Endothelial cell of umbilical vein (primary cell): ENCODE measurements at regions not wholly inside any gene's neighbourhood (a gene's known extent, or its start where the extent isn't known, plus 50 kb on each side); places are given as distances from the start of the nearest gene placed in this dataset.

ENCODE experiments used
- BruUV-seq: library from RNA; stranded (reverse); fragments of 400-500 nt; replicated peaks from 2 replicates; lab custom pipeline; 2021; lab: Mats Ljungman, UMichigan
- CTCF ChIA-PET: fragments of 300-600, 350-600 bp; sonication (Branson Sonifier 250); formaldehyde crosslinking; loops from one replicate; lab custom pipeline; 2021; ENCODE audit warnings: antibody characterized with exemption, inconsistent platforms; lab: Charles Lee
- POLR2A ChIA-PET: fragments of 300-600, 350-600 bp; sonication (Branson Sonifier 250); formaldehyde crosslinking; loops from one replicate; lab custom pipeline; 2021; ENCODE audit warnings: antibody characterized with exemption, inconsistent platforms; lab: Charles Lee
- DNase-seq: peaks from one replicate; pipeline ENCODE4 v3.0.0-alpha.2; 2011; ENCODE audit warnings: low read depth, low spot score
- FAIRE-seq: peaks from 2 replicates; lab custom pipeline; 2011; peaks lifted over from hg19 to GRCh38; lab: Jason Lieb, UNC
- H2AFZ ChIP-seq: 2 replicates; pipeline ENCODE4 v1.6.0; 2012; ENCODE audit warnings: low read depth, low read length, control low read depth, inconsistent platforms
- H3K27ac ChIP-seq: 2 replicates; pipeline ENCODE4 v1.5.1; 2011; ENCODE audit warnings: low read depth, mild to moderate bottlenecking, control low read depth, low read length, moderate library complexity; ENCODE audit not compliant: insufficient read depth
- H3K27me3 ChIP-seq, 2 experiments: 2 replicates each; pipeline versions ENCODE4 v1.6.0 to v1.6.1; 2011; ENCODE audit warnings: low read length in 2 of 2, mixed read lengths in 1 of 2; ENCODE audit not compliant: control insufficient read depth in 2 of 2, insufficient read depth in 2 of 2
- H3K36me3 ChIP-seq, 2 experiments: 2 replicates in 1 of 2; 3 replicates in 1 of 2; pipeline ENCODE4 v1.5.1; 2011; ENCODE audit warnings: low read length in 2 of 2, mild to moderate bottlenecking in 1 of 2, moderate library complexity in 1 of 2; ENCODE audit not compliant: control insufficient read depth in 2 of 2, insufficient read depth in 2 of 2; ENCODE audit errors: extremely low read depth in 1 of 2
- H3K4me1 ChIP-seq: 3 replicates; pipeline ENCODE4 v1.5.1; 2011; ENCODE audit warnings: mild to moderate bottlenecking, low read length; ENCODE audit not compliant: control insufficient read depth, insufficient read depth; ENCODE audit errors: extremely low read depth
- H3K4me2 ChIP-seq: 2 replicates; pipeline ENCODE4 v1.6.1; 2011; ENCODE audit warnings: low read length, control low read depth, mixed read lengths; ENCODE audit not compliant: insufficient read depth
- H3K4me3 ChIP-seq, 3 experiments: fragments of 200-600 bp in 1 of 3; sonication (generic), shearing (Covaris generic) in 1 of 3; replicated peaks in 1 of 3; 2 replicates each; pipeline ENCODE4 v1.5.1; 2011 to 2016; ENCODE audit warnings: control low read depth in 3 of 3, low read length in 3 of 3, mild to moderate bottlenecking in 2 of 3, inconsistent platforms in 1 of 3, low read depth in 1 of 3, moderate library complexity in 1 of 3; ENCODE audit not compliant: insufficient read depth in 1 of 3
- H3K79me2 ChIP-seq: 2 replicates; pipeline ENCODE4 v1.6.0; 2012; ENCODE audit warnings: low read length, inconsistent platforms; ENCODE audit not compliant: control insufficient read depth, insufficient read depth
- H3K9ac ChIP-seq: replicated peaks from 2 replicates; pipeline ENCODE3; 2011; ENCODE audit warnings: low read length, control low read depth; ENCODE audit not compliant: insufficient read depth; ENCODE audit errors: extremely low read depth
- H3K9me1 ChIP-seq: replicated peaks from 3 replicates; pipeline ENCODE4 v1.6.0; 2011; ENCODE audit warnings: mild to moderate bottlenecking, low read length; ENCODE audit not compliant: control insufficient read depth, insufficient read depth; ENCODE audit errors: extremely low read depth
- H3K9me3 ChIP-seq: replicated peaks from 2 replicates; pipeline ENCODE4 v1.5.1; 2012; ENCODE audit warnings: low read length, inconsistent platforms; ENCODE audit not compliant: control insufficient read depth, insufficient read depth
- H4K20me1 ChIP-seq: replicated peaks from 2 replicates; pipeline ENCODE3; 2011; ENCODE audit warnings: mild to moderate bottlenecking, low read length; ENCODE audit not compliant: control insufficient read depth, insufficient read depth; ENCODE audit errors: extremely low read depth
- CTCF ChIP-seq, 2 donors: IDR thresholded peaks; 1 replicate in 1 of 2; 2 replicates in 1 of 2; pipeline ENCODE4 v1.5.1; 2011; ENCODE audit warnings: low read length in 2 of 2, mild to moderate bottlenecking in 2 of 2, moderate library complexity in 2 of 2, control low read depth in 1 of 2, inconsistent platforms in 1 of 2, low read depth in 1 of 2; ENCODE audit not compliant: insufficient read depth in 1 of 2; ENCODE audit errors: extremely low read depth in 1 of 2
- EZH2 ChIP-seq: IDR thresholded peaks from 2 replicates; pipeline ENCODE4 v1.6.1; 2012; ENCODE audit warnings: borderline replicate concordance, low read depth, mild to moderate bottlenecking, moderate library complexity, low read length, inconsistent platforms; ENCODE audit not compliant: severe bottlenecking
- FOS ChIP-seq: IDR thresholded peaks from 2 replicates; pipeline ENCODE4 v1.6.1; 2011; ENCODE audit warnings: mild to moderate bottlenecking, low read length, moderate library complexity, borderline replicate concordance; ENCODE audit not compliant: insufficient read depth
- GATA2 ChIP-seq: IDR thresholded peaks from 2 replicates; pipeline ENCODE4 v1.7.0; 2011; ENCODE audit warnings: low read depth, mild to moderate bottlenecking, moderate library complexity, mixed read lengths, low read length; ENCODE audit not compliant: insufficient read length, insufficient read depth
- JUN ChIP-seq: IDR thresholded peaks from 2 replicates; pipeline ENCODE4 v1.6.1; 2011; ENCODE audit warnings: borderline replicate concordance, low read depth; ENCODE audit not compliant: insufficient read length, insufficient read depth
- MAX ChIP-seq: IDR thresholded peaks from 2 replicates; pipeline ENCODE4 v1.6.1; 2011; ENCODE audit not compliant: insufficient read depth, insufficient read length
- MYC ChIP-seq: IDR thresholded peaks from one replicate; pipeline ENCODE4 v1.6.1; 2011; ENCODE audit warnings: mild to moderate bottlenecking, low read depth, low read length
- POLR2A ChIP-seq: IDR thresholded peaks from 2 replicates; pipeline ENCODE4 v1.6.1; 2012; ENCODE audit warnings: low read depth, mild to moderate bottlenecking, control low read depth, low read length
- POLR2AphosphoS5 ChIP-seq: IDR thresholded peaks from 2 replicates; pipeline ENCODE4 v1.6.1; 2012; ENCODE audit warnings: low read depth, mild to moderate bottlenecking, control low read depth, low read length, moderate library complexity; ENCODE audit not compliant: insufficient read depth
- dilution Hi-C: fragments of 300-500 bp; cut with MboI; formaldehyde crosslinking; loops from one replicate; pipeline ENCODE4 v1.15.0; 2019; ENCODE audit warnings: low sequenced_read_pairs; ENCODE audit not compliant: extremely low pct_ligation_motif_present
- intact Hi-C: fragments of 100-400 bp; cut with micrococcal nuclease; formaldehyde crosslinking; loops from one replicate; pipeline ENCODE4 v1.10.0; 2022

GRCh38 chr14:49992036-49992435 is 99.2 kb downstream of the ARF6 start:
- FAIRE-seq (no peak), DNase-seq (no peak)
- Histone ChIP-seq H3K4me3 (no peak overlapping the region), H3K27ac (no peak overlapping the region), H3K9me1 (no peaks in the 10 kb centered on the region), H3K4me2 (no peak overlapping the region), H3K79me2 (no peaks in the 10 kb centered on the region), H2AFZ (no peak overlapping the region), H3K27me3 (no peaks in the 10 kb centered on the region), H3K36me3 (no peaks in the 10 kb centered on the region), H3K4me1 (peaks cover under 1% of the 10 kb centered on the region), H3K9me3 (no peaks in the 10 kb centered on the region), H4K20me1 (no peaks in the 10 kb centered on the region), H3K9ac (no peak overlapping the region)
- ChIA-PET POLR2A (no interaction called here), CTCF (interaction anchor here (1.4 kb wide), 1 partner anchor 46 kb away, joined by 3 read pairs; no protein-coding TSS in a partner anchor)
- no TSS peak for BruUV-seq
- intact Hi-C loops = no loop called here
- no peak for TF ChIP-seq EZH2
- TF ChIP-seq MYC = no peak
- no peak for TF ChIP-seq GATA2
- dilution Hi-C loops = no loop called here

- FAIRE-seq (no peak), DNase-seq (no peak)
- CTCF ChIA-PET = no interaction called here
- BruUV-seq = no TSS peak
- POLR2A ChIA-PET = no interaction called here
- Histone ChIP-seq H3K9ac (no peak overlapping the region), H3K36me3 (no peaks in the 10 kb centered on the region), H3K4me2 (no peak overlapping the region), H2AFZ (no peak overlapping the region), H3K27me3 (no peaks in the 10 kb centered on the region), H3K79me2 (no peaks in the 10 kb centered on the region), H3K9me3 (no peaks in the 10 kb centered on the region), H3K27ac (no peak overlapping the region), H3K4me3 (no peak overlapping the region), H4K20me1 (no peaks in the 10 kb centered on the region), H3K4me1 (no peaks in the 10 kb centered on the region), H3K9me1 (no peaks in the 10 kb centered on the region)
- dilution Hi-C loops = no loop called here
- intact Hi-C loops = no loop called here
- no peak for TF ChIP-seq CTCF (IDR thresholded peaks at IDR 0.05; ENCODE audit: extremely low read depth in 1 of 2, insufficient read depth in 1 of 2, low read depth in 1 of 2, low read length in 2 of 2)
- TF ChIP-seq MAX = no peak
- no peak for TF ChIP-seq JUN
- no peak for TF ChIP-seq MYC
- TF ChIP-seq POLR2AphosphoS5 = no peak
- TF ChIP-seq FOS = no peak
- no peak for TF ChIP-seq GATA2
- no peak for TF ChIP-seq POLR2A
- no peak for TF ChIP-seq EZH2
These were observed 99.6 kb downstream of the ARF6 start for GRCh38 chr14:49992448-49992847.
